ENCODE measurements at regions not wholly inside any gene's neighbourhood (a gene's known extent, or its start where the extent isn't known, plus 50 kb on each side); places are given as distances from the start of the nearest gene placed in this dataset.

DNA sequence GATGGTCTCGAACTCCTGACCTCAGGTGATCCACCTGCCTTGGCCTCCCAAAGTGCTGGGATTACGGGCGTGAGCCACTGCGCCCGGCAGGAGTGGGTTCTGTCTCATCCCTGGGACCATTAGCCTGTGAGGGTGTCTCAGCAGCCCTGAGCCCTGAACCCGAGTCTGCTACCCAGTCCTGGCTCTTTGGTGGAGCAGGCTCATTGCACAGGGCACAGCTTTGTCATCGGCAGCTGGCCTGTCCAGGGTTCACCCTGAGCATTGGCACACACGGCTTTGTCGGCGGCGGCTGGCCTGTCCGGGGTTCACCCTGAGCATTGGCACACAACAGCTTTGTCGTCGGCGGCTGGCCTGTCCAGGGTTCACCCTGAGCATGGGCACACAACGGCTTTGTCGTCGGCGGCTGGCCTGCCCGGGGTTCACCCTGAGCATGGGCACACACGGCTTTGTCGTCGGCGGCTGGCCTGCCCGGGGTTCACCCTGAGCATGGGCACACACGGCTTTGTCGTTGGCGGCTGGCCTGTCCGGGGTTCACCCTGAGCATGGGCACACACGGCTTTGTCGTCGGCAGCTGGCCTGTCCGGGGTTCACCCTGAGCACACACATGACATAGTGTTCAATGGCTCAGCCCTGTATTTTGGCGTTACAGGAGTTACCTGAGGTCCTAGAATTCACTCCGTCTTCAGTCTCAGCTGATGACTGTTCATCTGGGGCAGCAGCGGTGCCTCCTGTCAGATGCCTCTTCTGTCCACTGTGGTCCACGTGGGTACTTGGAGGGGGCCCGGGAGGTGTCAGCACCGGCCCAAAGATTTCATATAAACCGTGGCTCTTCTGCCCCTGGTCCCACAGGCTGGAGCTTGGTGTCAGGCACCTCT, 1082.5 kb downstream of the BRD1 start:
- no peak overlapping the region for H3K4me3 Mint-ChIP-seq
- no peak overlapping the region for H3K27ac ChIP-seq (ENCODE audit: low read length)
- no peaks in the 10 kb centered on the region for H3K9me3 Mint-ChIP-seq
- no peaks in the 10 kb centered on the region for H3K36me3 ChIP-seq (ENCODE audit: control insufficient read depth in 2 of 2, extremely low read depth in 1 of 2, insufficient read depth in 1 of 2, low read length in 1 of 2)
- no peaks in the 10 kb centered on the region for H3K9me3 ChIP-seq
- H3K27me3 Mint-ChIP-seq, result no peaks in the 10 kb centered on the region
- DNase-seq (peak in 1 of 35 experiments; percentile 3), ATAC-seq (replicated peaks in 1 of 4) (no peak)
- POLR2A ChIA-PET, result no interaction called here
- H3K4me1 Mint-ChIP-seq, result no peaks in the 10 kb centered on the region
- no peaks in the 10 kb centered on the region for H3K4me1 ChIP-seq (ENCODE audit: control insufficient read depth in 1 of 2, extremely low read depth in 1 of 2, insufficient read depth in 2 of 2, low read length in 2 of 2)
- CTCF ChIA-PET, result no interaction called here
- no peak overlapping the region for H3K27ac Mint-ChIP-seq
- H3K4me3 ChIP-seq (ENCODE audit: control insufficient read depth in 1 of 2, extremely low read depth in 1 of 2, low read length in 1 of 2), result no peak overlapping the region
- H3K27me3 ChIP-seq (replicated peaks in 1 of 2; ENCODE audit: control insufficient read depth in 2 of 2, extremely low read depth in 1 of 2, insufficient read depth in 2 of 2, low read length in 1 of 2), result peaks cover 0 to 3% of the 10 kb centered on the region in 2 experiments
- H3K36me3 Mint-ChIP-seq, result no peaks in the 10 kb centered on the region
- WGBS (ENCODE audit: insufficient coverage), result 89% methylated on average over 32 of the region's 40 CpGs

DNA sequence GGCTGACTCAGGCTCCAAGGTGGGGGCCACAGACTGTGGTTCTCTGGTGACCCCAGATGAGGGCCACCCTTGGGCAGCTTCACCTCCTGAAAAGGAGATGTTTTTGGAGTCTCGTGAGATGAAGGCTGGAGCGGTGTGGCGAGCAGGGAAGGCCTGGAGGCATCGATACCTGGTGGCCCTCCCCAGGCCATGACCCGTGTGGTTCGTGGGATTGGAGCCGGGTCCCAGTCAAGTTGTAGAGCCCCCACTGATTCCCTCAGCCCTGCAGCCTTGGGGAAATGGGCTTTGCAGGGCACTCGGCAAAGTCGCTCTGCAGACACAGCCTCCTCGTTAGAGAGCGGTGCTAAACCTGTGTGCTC, 1083.4 kb downstream of the BRD1 start:
- no peak overlapping the region for H3K27ac ChIP-seq (ENCODE audit: low read length)
- Mint-ChIP-seq H3K27ac (no peak overlapping the region), H3K4me1 (no peaks in the 10 kb centered on the region), H3K36me3 (no peaks in the 10 kb centered on the region), H3K9me3 (no peaks in the 10 kb centered on the region), H3K27me3 (no peaks in the 10 kb centered on the region), H3K4me3 (no peak overlapping the region)
- peak in 1 of 35 experiments; percentile 8 for DNase-seq
- peaks cover 0 to 3% of the 10 kb centered on the region in 2 experiments for H3K27me3 ChIP-seq (replicated peaks in 1 of 2; ENCODE audit: control insufficient read depth in 2 of 2, extremely low read depth in 1 of 2, insufficient read depth in 2 of 2, low read length in 1 of 2)
- no peaks in the 10 kb centered on the region for H3K4me1 ChIP-seq (ENCODE audit: control insufficient read depth in 1 of 2, extremely low read depth in 1 of 2, insufficient read depth in 2 of 2, low read length in 2 of 2)
- no peaks in the 10 kb centered on the region for H3K9me3 ChIP-seq
- ChIA-PET CTCF (no interaction called here), POLR2A (no interaction called here)
- no peak overlapping the region for H3K4me3 ChIP-seq (ENCODE audit: control insufficient read depth in 1 of 2, extremely low read depth in 1 of 2, low read length in 1 of 2)
- no peaks in the 10 kb centered on the region for H3K36me3 ChIP-seq (ENCODE audit: control insufficient read depth in 2 of 2, extremely low read depth in 1 of 2, insufficient read depth in 1 of 2, low read length in 1 of 2)
- WGBS (ENCODE audit: insufficient coverage), result 93% methylated on average over 11 of the region's 11 CpGs
- ATAC-seq (replicated peaks in 1 of 4), result no peak

DNA sequence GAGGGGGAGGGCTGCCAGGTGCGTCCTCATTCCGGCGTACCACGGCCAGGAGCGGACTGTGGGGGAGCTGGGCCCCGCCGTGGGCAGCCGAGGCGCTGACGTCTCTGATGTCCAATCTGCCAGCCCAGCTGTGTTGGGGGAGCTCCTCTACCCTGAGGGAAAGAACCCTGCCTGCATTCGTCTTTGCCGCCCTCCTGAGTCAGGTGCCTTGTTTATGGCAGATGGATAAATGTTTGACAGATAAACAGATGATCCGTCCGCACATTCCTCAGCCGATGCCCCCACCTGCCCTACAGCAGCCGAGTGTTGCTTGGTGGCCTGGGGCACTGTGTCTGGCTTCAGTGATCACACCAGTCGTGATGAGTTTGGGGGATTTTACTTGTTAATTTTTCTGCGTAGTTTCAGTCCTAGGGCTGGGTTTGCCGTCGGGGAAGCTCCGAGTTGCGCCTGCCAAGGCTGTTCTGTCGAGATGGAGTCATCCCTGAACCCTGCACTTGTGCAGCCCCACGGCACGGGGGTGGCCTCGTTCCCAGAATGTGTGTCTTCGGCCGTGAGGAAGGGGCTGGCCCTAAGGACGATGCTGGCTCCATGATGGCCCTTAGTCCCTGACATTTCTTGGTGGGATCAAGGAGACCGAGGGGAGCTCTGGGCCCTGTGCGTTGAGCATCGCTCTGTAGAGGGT, 1083.9 kb downstream of the BRD1 start:
- Mint-ChIP-seq H3K9me3 (no peaks in the 10 kb centered on the region), H3K27me3 (no peaks in the 10 kb centered on the region), H3K4me3 (no peak overlapping the region), H3K36me3 (no peaks in the 10 kb centered on the region), H3K4me1 (no peaks in the 10 kb centered on the region), H3K27ac (no peak overlapping the region)
- Histone ChIP-seq H3K27ac (ENCODE audit: low read length) (no peak overlapping the region), H3K36me3 (ENCODE audit: control insufficient read depth in 2 of 2, extremely low read depth in 1 of 2, insufficient read depth in 1 of 2, low read length in 1 of 2) (no peaks in the 10 kb centered on the region), H3K9me3 (no peaks in the 10 kb centered on the region), H3K4me3 (ENCODE audit: control insufficient read depth in 1 of 2, extremely low read depth in 1 of 2, low read length in 1 of 2) (no peak overlapping the region), H3K27me3 (replicated peaks in 1 of 2; ENCODE audit: control insufficient read depth in 2 of 2, extremely low read depth in 1 of 2, insufficient read depth in 2 of 2, low read length in 1 of 2) (peaks cover 0 to 3% of the 10 kb centered on the region in 2 experiments), H3K4me1 (ENCODE audit: control insufficient read depth in 1 of 2, extremely low read depth in 1 of 2, insufficient read depth in 2 of 2, low read length in 2 of 2) (no peaks in the 10 kb centered on the region)
- WGBS (ENCODE audit: insufficient coverage), result 87% methylated on average over 32 of the region's 32 CpGs
- DNase-seq (peak in 1 of 35 experiments; percentile 5), ATAC-seq (replicated peaks in 1 of 4) (no peak)
- ChIA-PET CTCF (no interaction called here), POLR2A (no interaction called here)

DNA sequence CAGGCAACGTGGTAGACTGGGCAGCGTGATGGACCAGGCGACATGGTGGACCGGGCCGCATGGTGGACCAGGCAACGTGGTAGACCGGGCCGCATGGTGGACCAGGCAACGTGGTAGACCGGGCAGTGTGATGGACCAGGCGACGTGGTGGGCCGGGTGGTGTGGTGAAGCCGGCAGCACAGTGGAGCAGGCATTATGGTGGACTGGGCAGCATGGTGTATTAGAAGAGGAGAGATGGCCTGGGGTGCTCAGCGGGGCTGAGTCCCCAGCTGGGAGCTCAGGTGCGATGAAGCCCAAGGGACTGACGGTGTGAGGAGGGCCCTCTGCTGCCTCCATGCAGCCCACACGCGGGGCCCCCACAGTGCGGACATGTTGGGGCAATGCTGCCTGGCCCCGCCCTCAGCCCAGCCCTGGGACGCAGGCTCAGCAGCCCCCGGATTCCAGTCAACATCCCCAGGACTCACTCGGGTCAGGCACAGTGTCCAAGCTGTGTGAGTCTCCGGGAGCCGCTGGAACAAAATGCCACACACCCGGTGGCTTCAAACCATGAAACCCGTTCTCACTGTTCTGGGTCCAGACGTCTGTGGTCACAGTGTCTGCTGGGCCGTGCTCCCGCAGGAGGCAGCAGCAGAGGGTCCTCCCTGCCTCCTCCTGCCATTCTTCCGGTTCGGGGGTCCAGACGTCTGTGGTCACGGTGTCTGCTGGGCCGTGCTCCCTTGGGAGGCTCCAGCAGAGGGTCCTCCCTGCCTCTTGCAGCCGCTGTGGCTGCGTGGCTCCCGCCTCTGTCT, 1084.9 kb downstream of the BRD1 start:
- CTCF ChIA-PET, result no interaction called here
- H3K4me3 ChIP-seq (ENCODE audit: control insufficient read depth in 1 of 2, extremely low read depth in 1 of 2, low read length in 1 of 2), result no peak overlapping the region
- ATAC-seq (replicated peaks in 1 of 4) (no peak), DNase-seq (peak in 2 of 35 experiments; percentile 4 to 22)
- H3K9me3 ChIP-seq, result no peaks in the 10 kb centered on the region
- Mint-ChIP-seq H3K27me3 (no peaks in the 10 kb centered on the region), H3K4me3 (no peak overlapping the region), H3K9me3 (no peaks in the 10 kb centered on the region), H3K36me3 (no peaks in the 10 kb centered on the region), H3K4me1 (no peaks in the 10 kb centered on the region), H3K27ac (no peak overlapping the region)
- H3K36me3 ChIP-seq (ENCODE audit: control insufficient read depth in 2 of 2, extremely low read depth in 1 of 2, insufficient read depth in 1 of 2, low read length in 1 of 2), result no peaks in the 10 kb centered on the region
- WGBS (ENCODE audit: insufficient coverage), result 92% methylated on average over 39 of the region's 39 CpGs
- H3K27ac ChIP-seq (ENCODE audit: low read length), result no peak overlapping the region
- peaks cover 0 to 3% of the 10 kb centered on the region in 2 experiments for H3K27me3 ChIP-seq (replicated peaks in 1 of 2; ENCODE audit: control insufficient read depth in 2 of 2, extremely low read depth in 1 of 2, insufficient read depth in 2 of 2, low read length in 1 of 2)
- H3K4me1 ChIP-seq (ENCODE audit: control insufficient read depth in 1 of 2, extremely low read depth in 1 of 2, insufficient read depth in 2 of 2, low read length in 2 of 2), result no peaks in the 10 kb centered on the region
- POLR2A ChIA-PET, result no interaction called here

DNA sequence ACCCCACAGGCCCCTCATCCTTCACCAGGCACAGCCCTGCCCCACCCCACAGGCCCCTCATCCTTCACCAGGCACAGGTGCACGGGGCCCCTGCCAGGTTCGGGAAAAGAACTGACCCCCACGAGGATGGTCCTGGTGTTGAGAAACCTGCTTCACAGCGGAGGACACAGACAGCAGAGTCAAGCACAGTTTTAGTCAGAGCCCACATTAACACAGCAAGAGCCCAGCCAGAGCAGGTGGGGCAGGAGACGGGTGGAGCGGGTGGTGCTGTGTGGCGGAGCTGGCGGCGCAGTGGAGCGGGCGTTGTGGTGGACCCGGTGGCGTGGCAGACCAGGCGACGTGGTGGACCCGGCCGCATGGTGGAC, 1085.5 kb downstream of the BRD1 start:
- ChIA-PET POLR2A (no interaction called here), CTCF (no interaction called here)
- no peaks in the 10 kb centered on the region for H3K9me3 Mint-ChIP-seq
- Histone ChIP-seq H3K36me3 (ENCODE audit: control insufficient read depth in 2 of 2, extremely low read depth in 1 of 2, insufficient read depth in 1 of 2, low read length in 1 of 2) (no peaks in the 10 kb centered on the region), H3K4me3 (ENCODE audit: control insufficient read depth in 1 of 2, extremely low read depth in 1 of 2, low read length in 1 of 2) (no peak overlapping the region), H3K27ac (ENCODE audit: low read length) (no peak overlapping the region), H3K9me3 (no peaks in the 10 kb centered on the region), H3K27me3 (replicated peaks in 1 of 2; ENCODE audit: control insufficient read depth in 2 of 2, extremely low read depth in 1 of 2, insufficient read depth in 2 of 2, low read length in 1 of 2) (peaks cover 0 to 3% of the 10 kb centered on the region in 2 experiments), H3K4me1 (ENCODE audit: control insufficient read depth in 1 of 2, extremely low read depth in 1 of 2, insufficient read depth in 2 of 2, low read length in 2 of 2) (no peaks in the 10 kb centered on the region)
- H3K27me3 Mint-ChIP-seq, result no peaks in the 10 kb centered on the region
- H3K36me3 Mint-ChIP-seq, result no peaks in the 10 kb centered on the region
- H3K4me3 Mint-ChIP-seq, result no peak overlapping the region
- DNase-seq (no peak), ATAC-seq (replicated peaks in 1 of 4) (no peak)
- no peaks in the 10 kb centered on the region for H3K4me1 Mint-ChIP-seq
- WGBS (ENCODE audit: insufficient coverage), result 93% methylated on average over 17 of the region's 17 CpGs
- H3K27ac Mint-ChIP-seq, result no peak overlapping the region

DNA sequence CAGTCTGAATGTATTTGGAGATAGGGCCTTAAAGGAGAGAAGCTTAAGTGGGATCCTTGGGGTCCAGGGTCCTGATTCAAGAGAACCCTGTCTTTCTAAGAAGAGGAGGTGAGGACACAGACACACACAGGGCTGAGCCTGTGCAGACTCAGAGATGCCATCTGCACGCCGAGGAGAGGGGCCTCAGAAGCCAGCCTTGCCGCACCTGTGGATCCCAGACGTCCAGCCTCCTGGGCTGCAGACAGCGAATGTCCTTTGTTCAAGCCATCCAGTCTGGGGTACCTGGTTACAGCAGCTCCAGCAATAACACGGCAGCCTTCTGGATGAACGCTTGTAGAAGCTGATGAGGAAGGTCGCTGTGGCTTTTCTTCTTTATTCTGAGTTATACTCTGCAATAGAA, 1086.1 kb downstream of the BRD1 start:
- POLR2A ChIA-PET, result no interaction called here
- CTCF ChIA-PET, result no interaction called here
- H3K4me1 ChIP-seq (ENCODE audit: control insufficient read depth in 1 of 2, extremely low read depth in 1 of 2, insufficient read depth in 2 of 2, low read length in 2 of 2), result no peaks in the 10 kb centered on the region
- H3K36me3 ChIP-seq (ENCODE audit: control insufficient read depth in 2 of 2, extremely low read depth in 1 of 2, insufficient read depth in 1 of 2, low read length in 1 of 2), result no peaks in the 10 kb centered on the region
- ATAC-seq (replicated peaks in 1 of 4) (no peak), DNase-seq (peak in 1 of 35 experiments; percentile 12)
- peaks cover 0 to 3% of the 10 kb centered on the region in 2 experiments for H3K27me3 ChIP-seq (replicated peaks in 1 of 2; ENCODE audit: control insufficient read depth in 2 of 2, extremely low read depth in 1 of 2, insufficient read depth in 2 of 2, low read length in 1 of 2)
- no peak overlapping the region for H3K27ac ChIP-seq (ENCODE audit: low read length)
- Mint-ChIP-seq H3K4me3 (no peak overlapping the region), H3K4me1 (no peaks in the 10 kb centered on the region), H3K27ac (no peak overlapping the region), H3K36me3 (no peaks in the 10 kb centered on the region), H3K27me3 (no peaks in the 10 kb centered on the region), H3K9me3 (no peaks in the 10 kb centered on the region)
- no peaks in the 10 kb centered on the region for H3K9me3 ChIP-seq
- 89% methylated on average over 6 of the region's 8 CpGs for WGBS (ENCODE audit: insufficient coverage)
- no peak overlapping the region for H3K4me3 ChIP-seq (ENCODE audit: control insufficient read depth in 1 of 2, extremely low read depth in 1 of 2, low read length in 1 of 2)

All from T-cell (primary cell).